A549 (cell line): ENCODE measurements at regions not wholly inside any gene's neighbourhood (a gene's known extent, or its start where the extent isn't known, plus 50 kb on each side); places are given as distances from the start of the nearest gene placed in this dataset.

Experiments
- ATAC-seq, 2 experiments: fragments of 200-7000 bp in 1 of 2; fragments of >200 bp in 1 of 2; cut with Nextera tagmentation in 1 of 2; cut with Tn5 transposase in 1 of 2; 3 replicates each; pipeline versions ENCODE4 v1.8.0 to v1.9.1; 2018 to 2020; ENCODE audit warnings: mild to moderate bottlenecking in 1 of 2, moderate library complexity in 1 of 2
- CTCF ChIA-PET: fragments of 300-600 bp; sonication (Branson Sonifier 250); formaldehyde crosslinking; extraction: SDS; loops from one replicate; lab custom pipeline; 2021; ENCODE audit warnings: antibody characterized with exemption, inconsistent platforms; lab: Yijun Ruan, JAX
- POLR2A ChIA-PET: fragments of 350-600 bp; formaldehyde crosslinking; extraction: SDS; loops from one replicate; lab custom pipeline; 2021; ENCODE audit warnings: antibody characterized with exemption, inconsistent platforms; lab: Yijun Ruan, JAX
- DNase-seq, 2 experiments: peaks; one replicate each; pipeline versions ENCODE4 v3.0.0 to v3.0.0-alpha.2; 2011 to 2016; ENCODE audit warnings: low read depth in 1 of 2, low spot score in 1 of 2
- FAIRE-seq: peaks from 2 replicates; lab custom pipeline; 2011; peaks lifted over from hg19 to GRCh38; lab: Jason Lieb, UNC
- H3K27ac ChIP-seq, 2 experiments: fragments of >200 bp; sonication (Bioruptor Twin); formaldehyde crosslinking; 3 replicates each; pipeline ENCODE4 v1.5.1; 2016 to 2017
- H3K4me1 ChIP-seq: fragments of >200 bp; sonication (Bioruptor Twin); formaldehyde crosslinking; 3 replicates; pipeline ENCODE4 v1.6.1; 2016
- H3K4me2 ChIP-seq: fragments of >200 bp; sonication (Bioruptor Twin); formaldehyde crosslinking; 3 replicates; pipeline ENCODE4 v1.6.1; 2016
- H3K4me3 ChIP-seq: fragments of >200 bp; sonication (Bioruptor Twin); formaldehyde crosslinking; 3 replicates; pipeline ENCODE4 v1.5.1; 2016
- H3K9me3 ChIP-seq: fragments of >200 bp; sonication (Bioruptor Twin); formaldehyde crosslinking; 3 replicates; pipeline ENCODE4 v1.6.1; 2016
- BCL3 ChIP-seq: fragments of >200 bp; sonication (Bioruptor Twin); formaldehyde crosslinking; IDR thresholded peaks from 3 replicates; pipeline ENCODE4 v1.6.1; 2016
- CBX2 ChIP-seq: fragments of 200-600 bp; sonication (generic); IDR thresholded peaks from 2 replicates; pipeline ENCODE4 v1.6.1; 2016; ENCODE audit warnings: low read depth, mild to moderate bottlenecking, borderline replicate concordance
- CEBPB ChIP-seq, 2 experiments: fragments of >200 bp in 1 of 2; sonication (Bioruptor Twin) in 1 of 2; formaldehyde crosslinking in 1 of 2; IDR thresholded peaks; 2 replicates each; pipeline ENCODE4 v1.6.1; 2012 to 2016
- CHD2 ChIP-seq: fragments of 150-350 bp; IDR thresholded peaks from 2 replicates; pipeline ENCODE4 v1.6.1; 2014; ENCODE audit warnings: low read length; ENCODE audit not compliant: partially characterized antibody
- CHD4 ChIP-seq: fragments of 200-600 bp; sonication (generic); IDR thresholded peaks from 2 replicates; pipeline ENCODE4 v1.6.1; 2016; ENCODE audit warnings: antibody characterized with exemption, mild to moderate bottlenecking, borderline replicate concordance
- E2F6 ChIP-seq: IDR thresholded peaks from 2 replicates; pipeline ENCODE4 v1.6.1; 2012; ENCODE audit warnings: low read depth, borderline replicate concordance
- ELK1 ChIP-seq: fragments of 150-350 bp; IDR thresholded peaks from 2 replicates; pipeline ENCODE4 v1.6.1; 2014; ENCODE audit warnings: low read depth, mild to moderate bottlenecking, low read length
- ESRRA ChIP-seq: fragments of 150-350 bp; IDR thresholded peaks from 2 replicates; pipeline ENCODE4 v1.6.1; 2014; ENCODE audit warnings: mild to moderate bottlenecking, low read length, borderline replicate concordance
- FOSL2 ChIP-seq, 2 experiments: fragments of 450-650 bp in 1 of 2; fragments of >200 bp in 1 of 2; sonication (Bioruptor Twin) in 1 of 2; formaldehyde crosslinking; IDR thresholded peaks; 2 replicates each; pipeline versions ENCODE4 v1.5.0 to v1.6.1; 2016 to 2020; ENCODE audit warnings: mild to moderate bottlenecking in 1 of 2, moderate library complexity in 1 of 2
- GATA3 ChIP-seq: IDR thresholded peaks from 2 replicates; pipeline ENCODE4 v1.6.1; 2012; ENCODE audit warnings: borderline replicate concordance
- HDAC2 ChIP-seq: fragments of 200-600 bp; sonication (generic); IDR thresholded peaks from 2 replicates; pipeline ENCODE4 v1.6.1; 2016
- HOXB13 ChIP-seq: fragments of 250-450 bp; sonication (Bioruptor Pico); IDR thresholded peaks from 2 replicates; pipeline ENCODE4 v1.5.0; 2020; ENCODE audit warnings: low read depth, mild to moderate bottlenecking, moderate library complexity
- JUN ChIP-seq, 2 experiments: fragments of >200 bp; sonication (Bioruptor Twin); formaldehyde crosslinking; IDR thresholded peaks; 2 replicates in 1 of 2; 3 replicates in 1 of 2; pipeline ENCODE4 v1.6.1; 2016 to 2017
- MAFK ChIP-seq: fragments of 450-650 bp; IDR thresholded peaks from 2 replicates; pipeline ENCODE4 v1.6.1; 2014; ENCODE audit not compliant: partially characterized antibody
- MAX ChIP-seq: IDR thresholded peaks from 2 replicates; pipeline ENCODE4 v1.6.1; 2012
- NFE2L2 ChIP-seq: fragments of 150-350 bp; conservative IDR thresholded peaks from 2 replicates; pipeline ENCODE4 v1.6.1; 2014; ENCODE audit warnings: low read length
- NPAS2 ChIP-seq: fragments of 250-450 bp; sonication (Bioruptor Pico); IDR thresholded peaks from 2 replicates; pipeline ENCODE4 v1.8.0; 2022; ENCODE audit warnings: mild to moderate bottlenecking, moderate library complexity, borderline replicate concordance
- POLR2AphosphoS2 ChIP-seq: conservative IDR thresholded peaks from 2 replicates; pipeline ENCODE4 v1.6.1; 2012; ENCODE audit warnings: low read length, improper control_type of control experiment, inconsistent platforms
- RFX5 ChIP-seq: fragments of 450-650 bp; IDR thresholded peaks from 2 replicates; pipeline ENCODE4 v1.7.1; 2014; ENCODE audit warnings: antibody characterized with exemption, mild to moderate bottlenecking, moderate library complexity
- SMC3 ChIP-seq: fragments of >200 bp; sonication (Bioruptor Twin); formaldehyde crosslinking; IDR thresholded peaks from 3 replicates; pipeline ENCODE4 v1.6.1; 2018; ENCODE audit warnings: inconsistent platforms
- TFCP2L1 ChIP-seq: fragments of 250-450 bp; sonication (Bioruptor Pico); IDR thresholded peaks from 2 replicates; pipeline ENCODE4 v1.5.0; 2021; ENCODE audit warnings: mild to moderate bottlenecking
- USF2 ChIP-seq: fragments of 450-650 bp; IDR thresholded peaks from 2 replicates; pipeline ENCODE4 v1.6.1; 2014; ENCODE audit warnings: antibody characterized with exemption
- ZNF302 ChIP-seq: fragments of 250-450 bp; sonication (Bioruptor Pico); IDR thresholded peaks from 2 replicates; pipeline ENCODE4 v1.9.0; 2021; ENCODE audit warnings: inconsistent platforms, mild to moderate bottlenecking, moderate library complexity
- WGBS: methylation state at CpG from one replicate; pipeline ENCODE4 v1.1.6; 2017; ENCODE audit errors: missing lambda C conversion rate; 5-methylcytosine and 5-hydroxymethylcytosine counted together

GRCh38 chr2:122519821-122520611 lies 764.6 kb downstream of the TSN start:
- Histone ChIP-seq H3K4me2 (no peak overlapping the region), H3K4me3 (no peak overlapping the region), H3K27ac (no peak overlapping the region), H3K9me3 (no peaks in the 10 kb centered on the region), H3K4me1 (no peaks in the 10 kb centered on the region)
- no peak for DNase-seq
- no peak for ATAC-seq
- CTCF ChIA-PET: interaction anchor here (0.8 to 1.6 kb wide), 3 partner anchors 12 to 45 kb away, joined by 3 read pairs; no protein-coding TSS in a partner anchor
- POLR2A ChIA-PET: no interaction called here
- no peak for TF ChIP-seq HDAC2
- TF ChIP-seq ESRRA: no peak
- TF ChIP-seq JUN (IDR thresholded peaks at IDR 0.05): no peak
- no peak for TF ChIP-seq CHD4
- no peak for TF ChIP-seq MAX
- no peak for TF ChIP-seq CHD2
- TF ChIP-seq NPAS2 (CRISPR knock-in tag): no peak
- TF ChIP-seq HOXB13 (CRISPR knock-in tag): no peak
- TF ChIP-seq ELK1: no peak
- no peak for TF ChIP-seq GATA3
- no peak for TF ChIP-seq USF2
- TF ChIP-seq POLR2AphosphoS2: no peak
- TF ChIP-seq, all 56 proteins: peak for 0
- 15% methylated on average over 4 of the region's 4 CpGs for WGBS
- no peak for FAIRE-seq

- Histone ChIP-seq H3K4me1 (no peaks in the 10 kb centered on the region), H3K27ac (no peak overlapping the region), H3K9me3 (no peaks in the 10 kb centered on the region), H3K4me2 (no peak overlapping the region), H3K4me3 (no peak overlapping the region)
- 4% methylated on average over 4 of the region's 4 CpGs for WGBS
- TF ChIP-seq CEBPB (IDR thresholded peaks at IDR 0.05) (no peak), HDAC2 (no peak), CBX2 (no peak), JUN (IDR thresholded peaks at IDR 0.05) (no peak), CHD2 (no peak), FOSL2 (IDR thresholded peaks at IDR 0.05) (no peak), FOSL2 (CRISPR knock-in tag; IDR thresholded peaks at IDR 0.05) (no peak), E2F6 (no peak), BCL3 (no peak), ZNF302 (no peak), TFCP2L1 (no peak), RFX5 (no peak), MAFK (no peak), SMC3 (no peak), NFE2L2 (no peak)
- ChIA-PET CTCF (no interaction called here), POLR2A (no interaction called here)
- FAIRE-seq (no peak), DNase-seq (no peak), ATAC-seq (no peak)
Observed at GRCh38 chr2:122523143-122523542, 767.7 kb downstream of the TSN start.
